Activated effector memory CD4-positive, alpha-beta T cell treated with anti-CD3 and anti-CD28 coated beads, Interleukin-2, amount 50 U/mL, for 16 hours (primary cell): ENCODE measurements at regions not wholly inside any gene's neighbourhood (a gene's known extent, or its start where the extent isn't known, plus 50 kb on each side); places are given as distances from the start of the nearest gene placed in this dataset.

ENCODE experiments used
- DNase-seq: peaks from one replicate; pipeline ENCODE4 v3.0.0-alpha.2; 2020

GRCh38 chr4:36841583-36842326 lies 402.8 kb upstream of the NWD2 start:
- DNase-seq: no peak

DNA sequence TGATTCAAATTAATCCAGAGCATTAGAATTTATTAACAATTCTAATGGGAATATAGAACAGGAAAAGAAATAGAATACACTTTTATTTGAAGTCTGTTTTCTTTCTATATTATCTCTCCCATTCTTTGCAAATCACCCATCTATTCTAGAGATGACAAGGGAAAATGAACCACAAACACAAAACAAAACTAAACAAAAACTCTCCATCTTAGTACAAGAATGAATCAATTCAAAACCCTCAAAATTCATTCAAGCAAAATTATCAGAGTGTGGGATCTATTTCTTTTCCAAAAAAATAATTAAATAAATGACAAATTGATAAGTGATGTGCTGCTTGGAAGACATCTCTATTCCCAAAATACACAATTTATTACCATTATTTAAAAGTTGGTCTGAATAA lies 400.1 kb upstream of the NWD2 start:
- DNase-seq: no peak

DNA sequence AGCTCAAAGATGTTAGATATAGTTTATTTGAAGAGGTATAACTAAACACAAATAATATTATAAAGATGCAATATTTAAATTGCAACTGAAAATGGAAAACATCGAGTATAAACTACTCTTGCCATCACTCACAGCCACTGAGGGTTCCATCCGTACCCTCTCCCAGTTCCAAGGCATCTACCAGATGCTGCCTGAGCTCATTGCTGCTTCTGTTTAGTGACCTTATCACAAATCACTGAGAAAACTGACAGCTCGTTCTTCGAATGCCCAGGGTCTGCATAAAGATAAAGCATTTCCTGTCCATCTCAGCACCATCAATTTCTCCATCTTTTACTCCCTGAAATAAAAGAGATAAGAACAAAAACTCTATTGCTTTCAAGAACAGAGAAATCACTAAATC lies 391.7 kb upstream of the NWD2 start:
- DNase-seq: no peak

GRCh38 chr4:36854554-36854953 lies 390.0 kb upstream of the NWD2 start:
- no peak for DNase-seq

- DNase-seq: no peak
Measured at GRCh38 chr4:36863601-36864000, 380.9 kb upstream of the NWD2 start.

DNA sequence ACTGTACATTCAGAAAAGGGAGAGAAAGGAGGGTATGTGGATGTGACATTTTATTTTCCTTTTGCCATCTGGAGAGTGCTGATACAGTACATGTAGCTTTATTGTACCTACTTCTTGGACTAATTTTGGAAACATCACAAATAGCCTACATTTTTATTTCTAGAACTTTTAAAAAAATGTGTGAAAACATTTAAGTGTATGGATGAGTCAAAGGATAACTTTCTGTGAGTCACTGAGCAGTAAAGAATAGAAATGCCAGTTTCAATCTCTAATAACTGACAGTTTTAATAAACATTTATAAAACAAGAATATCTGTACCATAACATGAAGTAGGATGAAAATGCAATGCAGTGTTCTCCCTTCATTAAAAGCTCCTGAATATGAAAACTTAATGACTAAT lies 374.4 kb upstream of the NWD2 start:
- no peak for DNase-seq

DNA sequence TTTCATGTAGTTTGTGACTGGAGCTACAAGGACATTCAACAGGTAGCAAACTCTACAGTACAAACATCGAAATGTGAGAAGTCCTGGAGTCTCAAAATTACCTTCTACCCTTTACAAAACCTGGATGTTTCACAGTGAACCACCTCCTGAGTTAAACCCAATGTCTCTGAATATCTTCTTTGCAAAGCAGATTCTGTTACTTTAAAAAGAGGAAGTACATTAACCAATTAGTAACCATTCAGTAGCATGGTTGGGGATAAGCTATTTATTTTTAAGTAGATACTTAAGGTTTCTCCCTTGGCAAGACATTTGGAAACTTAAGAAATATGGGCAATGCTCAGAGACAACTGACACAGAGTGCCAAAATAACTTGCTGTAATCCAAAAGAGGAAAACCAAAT lies 371.9 kb upstream of the NWD2 start:
- no peak for DNase-seq

DNA sequence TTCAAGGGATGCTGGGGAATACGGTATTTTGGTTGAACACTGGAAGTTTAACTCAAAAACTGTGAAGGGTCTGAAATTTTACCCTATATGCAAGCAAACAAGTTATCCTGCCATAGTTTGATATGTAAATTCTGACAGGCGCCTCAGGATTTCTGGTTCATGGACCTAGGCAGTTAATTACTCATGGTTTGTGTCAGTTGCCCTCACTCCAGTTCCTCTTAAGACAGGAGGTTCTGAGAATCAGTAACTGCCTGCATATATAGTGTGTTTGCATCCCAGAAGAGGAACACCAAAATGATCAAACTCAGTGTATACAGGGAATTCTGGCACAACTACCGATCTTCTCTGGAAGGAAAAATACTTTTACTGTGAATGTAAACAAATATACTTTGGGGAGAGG lies 360.4 kb upstream of the NWD2 start:
- DNase-seq: no peak

GRCh38 chr4:36891971-36892370 lies 352.6 kb upstream of the NWD2 start:
- DNase-seq: no peak

DNA sequence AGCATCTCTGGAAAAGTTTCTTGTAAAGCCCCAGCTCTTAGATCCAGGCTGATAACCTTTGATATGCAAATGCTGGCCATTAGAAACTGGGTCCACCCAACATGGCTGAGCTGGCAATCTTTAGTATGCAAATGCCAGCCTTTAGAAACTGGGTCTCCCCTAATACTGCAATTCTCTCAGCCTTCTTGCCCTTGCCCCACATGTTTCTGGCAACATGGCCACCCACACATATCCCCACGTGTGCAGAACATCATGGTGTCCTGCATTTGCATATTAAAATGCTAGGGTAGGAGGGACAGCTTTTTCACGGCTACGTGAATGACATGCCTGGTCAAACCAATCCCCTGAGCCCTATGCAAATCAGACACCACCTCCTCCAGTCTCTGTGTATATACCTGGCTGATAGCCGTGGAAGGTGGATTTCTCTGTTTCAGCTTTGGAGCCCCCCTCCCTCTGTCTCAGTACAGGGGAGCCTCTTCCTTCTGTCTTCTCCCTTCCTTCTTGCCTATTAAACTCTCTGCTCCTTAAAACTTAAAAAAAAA lies 344.0 kb upstream of the NWD2 start:
- DNase-seq: no peak

GRCh38 chr4:36904823-36905222 lies 339.7 kb upstream of the NWD2 start:
- DNase-seq: no peak

GRCh38 chr4:36914106-36914505 lies 330.4 kb upstream of the NWD2 start:
- DNase-seq: no peak

DNA sequence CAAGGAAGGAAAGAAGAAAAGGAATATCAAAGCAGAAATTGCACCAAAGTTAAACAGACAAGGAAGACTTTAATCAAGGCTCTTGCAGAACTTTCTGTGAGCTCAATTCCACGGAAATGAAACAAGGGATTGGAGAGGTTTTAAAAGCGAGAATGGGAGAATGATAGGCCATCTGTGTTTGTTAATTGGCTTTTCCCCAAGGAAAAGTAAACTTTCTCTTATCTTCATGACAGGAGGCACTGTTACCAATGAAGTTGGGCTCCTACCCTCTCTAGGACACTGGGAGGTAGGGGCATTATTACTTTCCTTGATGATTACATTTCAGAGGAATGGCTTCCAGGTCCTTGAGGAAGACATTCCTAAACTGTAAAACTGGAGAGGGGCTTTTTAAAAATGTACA lies 328.8 kb upstream of the NWD2 start:
- no peak for DNase-seq

- no peak for DNase-seq
Measured at GRCh38 chr4:36917413-36917812, 327.1 kb upstream of the NWD2 start.

GRCh38 chr4:36919721-36920120 lies 324.8 kb upstream of the NWD2 start:
- DNase-seq: no peak

DNA sequence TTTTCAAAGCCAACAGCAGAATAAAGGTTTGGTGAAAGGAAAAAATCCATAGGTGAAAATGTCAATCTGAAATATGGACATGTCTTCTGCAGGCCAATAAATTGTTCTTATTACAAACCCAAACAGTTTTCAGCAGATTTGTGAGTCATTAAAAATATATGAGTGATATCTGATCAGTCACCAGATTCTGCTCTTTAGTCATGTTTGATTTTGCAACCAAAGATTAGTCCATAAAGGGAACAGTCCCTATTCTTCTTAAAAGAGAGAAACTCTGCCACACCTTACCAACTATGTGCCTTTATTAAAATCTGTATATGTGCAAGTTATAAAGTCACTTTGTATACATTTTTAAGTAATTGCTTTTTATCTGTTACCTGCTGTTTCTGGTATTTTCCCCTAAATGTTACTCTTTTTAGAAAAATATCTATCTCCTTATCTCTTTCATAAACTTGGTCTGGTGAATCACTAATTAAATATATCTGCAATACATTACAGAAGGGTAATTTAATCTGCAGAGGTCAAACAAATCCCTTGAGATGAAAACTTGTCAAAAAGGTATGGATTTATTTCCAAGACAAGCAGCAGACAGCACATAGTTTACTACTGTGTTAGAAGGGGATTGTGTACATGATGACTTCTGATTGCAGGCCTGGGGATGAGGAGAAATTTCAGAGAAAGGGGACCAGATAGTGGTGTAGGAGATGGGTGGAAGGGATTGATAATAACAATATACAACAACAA lies 322.9 kb upstream of the NWD2 start:
- DNase-seq: no peak

DNA sequence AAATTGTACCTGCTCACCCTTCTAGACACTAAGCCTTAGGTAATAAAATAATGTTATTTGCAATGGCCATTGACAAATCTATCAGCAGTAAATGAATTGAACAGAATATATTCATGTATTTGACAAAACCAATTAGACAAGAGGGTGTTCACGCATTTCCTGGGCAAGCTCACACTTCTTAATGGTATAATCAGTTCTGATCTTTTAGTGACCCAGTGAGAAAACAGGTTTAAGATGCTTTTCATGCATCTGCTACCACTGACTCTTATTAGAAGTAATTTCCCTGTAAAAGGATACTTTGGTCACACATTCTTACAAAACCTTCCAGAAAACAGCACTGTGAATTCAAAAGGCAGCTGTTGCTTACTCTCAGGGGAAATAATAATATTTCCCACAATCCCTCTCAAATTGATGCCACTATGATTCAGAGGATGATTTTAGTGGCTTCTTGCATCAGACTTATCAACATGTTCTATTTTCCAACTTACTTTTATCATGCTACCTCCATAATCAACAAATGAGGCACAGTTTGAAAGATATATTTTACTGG lies 313.9 kb upstream of the NWD2 start:
- no peak for DNase-seq

DNA sequence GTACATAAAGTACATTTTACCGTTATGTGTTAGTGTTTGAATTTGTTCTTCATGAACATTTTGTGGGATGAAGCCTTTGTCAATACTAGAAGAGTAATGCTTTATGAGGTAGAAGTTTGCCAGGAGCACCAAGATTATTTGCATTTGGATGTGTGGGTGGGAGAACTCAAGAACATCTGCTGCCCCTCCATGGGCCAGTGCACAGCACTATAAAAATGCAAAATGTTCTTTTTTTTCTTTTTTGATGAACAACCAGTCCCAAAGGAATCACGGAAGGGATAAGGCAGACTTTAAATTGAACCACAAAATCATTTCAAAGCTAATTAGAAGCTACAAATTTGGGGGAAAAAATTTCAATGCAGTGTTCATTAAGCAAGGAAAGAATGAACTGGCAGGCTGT lies 300.3 kb upstream of the NWD2 start:
- no peak for DNase-seq

GRCh38 chr4:36961420-36961819 lies 283.1 kb upstream of the NWD2 start:
- DNase-seq: no peak

DNA sequence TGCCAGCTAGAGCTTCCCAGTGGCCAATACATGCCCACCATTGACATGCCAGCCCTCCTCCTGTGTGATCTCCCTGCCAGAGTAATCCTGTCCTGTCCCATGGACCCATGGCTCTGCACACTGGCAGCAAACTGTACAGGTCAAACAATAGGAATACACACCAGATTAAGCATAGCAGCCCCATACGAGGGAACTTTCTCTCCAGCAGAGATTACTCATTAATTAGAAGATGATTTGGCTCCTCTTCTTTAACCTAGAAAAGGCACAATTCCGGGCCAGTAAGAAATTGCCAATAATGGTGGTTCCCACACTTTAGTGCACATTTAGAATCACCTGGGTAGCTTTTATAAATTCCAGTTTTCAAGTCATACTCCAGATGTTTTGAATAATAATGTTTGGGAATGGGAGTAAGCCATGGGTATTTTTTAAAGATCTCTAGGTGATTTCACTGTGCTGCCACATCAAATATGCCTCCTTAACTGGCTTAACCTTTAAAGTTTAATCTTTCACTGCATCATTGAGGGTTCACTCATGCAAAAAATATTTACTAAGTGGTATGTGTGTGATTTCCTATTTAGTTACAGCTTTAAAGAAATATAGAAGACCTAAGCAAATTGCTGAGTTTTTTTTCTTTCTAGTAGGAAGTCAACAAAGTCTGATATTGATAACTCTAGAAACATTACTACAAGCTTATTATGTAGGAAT lies 277.6 kb upstream of the NWD2 start:
- DNase-seq: no peak

GRCh38 chr4:36979533-36979932 lies 265.0 kb upstream of the NWD2 start:
- no peak for DNase-seq

DNA sequence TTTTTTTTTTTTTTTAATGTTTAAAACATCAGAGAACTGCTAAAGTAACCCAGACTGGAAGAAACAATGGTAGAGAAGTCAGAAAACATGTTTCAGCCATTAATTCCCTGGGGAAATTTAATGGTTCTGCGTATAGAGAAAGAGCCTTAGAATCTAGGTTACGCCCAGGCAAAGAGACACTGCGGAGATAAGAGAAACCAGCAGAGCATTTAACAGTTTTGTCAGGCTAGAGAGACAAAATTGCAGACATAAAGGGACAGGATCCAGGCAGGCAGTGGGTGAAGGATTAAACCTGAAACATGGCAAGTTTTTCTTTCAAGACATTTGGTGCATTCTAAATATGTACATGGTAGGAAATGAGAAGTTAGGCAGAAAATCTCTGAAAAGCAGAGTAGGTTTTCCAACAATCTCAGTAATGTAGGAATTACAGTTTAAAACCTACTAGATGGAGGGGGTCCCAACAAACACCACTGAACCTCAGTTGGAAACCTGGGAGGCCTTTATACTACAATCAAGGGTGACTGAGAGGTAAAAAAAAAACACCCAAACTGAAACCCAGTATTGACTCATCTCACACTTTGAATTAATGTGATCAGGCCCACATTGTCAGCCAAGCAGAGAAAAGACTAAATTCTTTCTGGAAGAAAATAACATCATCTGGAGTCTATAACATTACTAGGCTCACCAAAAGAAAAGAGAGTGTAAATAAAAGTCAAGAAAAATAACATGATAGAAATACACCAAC lies 254.2 kb upstream of the NWD2 start:
- DNase-seq: no peak

GRCh38 chr4:36997727-36998126 lies 246.8 kb upstream of the NWD2 start:
- DNase-seq: no peak
